Astrocyte of the cerebellum (primary cell): ENCODE measurements at regions not wholly inside any gene's neighbourhood (a gene's known extent, or its start where the extent isn't known, plus 50 kb on each side); places are given as distances from the start of the nearest gene placed in this dataset.

ENCODE experiments used
- DNase-seq: peaks from one replicate; pipeline ENCODE4 v3.0.0-alpha.2; 2011; ENCODE audit warnings: low read depth
- H3K4me3 ChIP-seq: 2 replicates; pipeline ENCODE4 v1.5.1; 2011; ENCODE audit warnings: mild to moderate bottlenecking, low read depth, low read length, moderate library complexity
- CTCF ChIP-seq: IDR thresholded peaks from 2 replicates; pipeline ENCODE4 v1.5.1; 2012; ENCODE audit warnings: low read length, low read depth, moderate library complexity, mild to moderate bottlenecking; ENCODE audit errors: missing control alignments
- in situ Hi-C: cut with HindIII; loops from 2 replicates; pipeline ENCODE4 v1.10.0; 2017; ENCODE audit warnings: low sequenced_read_pairs

GRCh38 chrX:124224528-124224927 lies 107.9 kb upstream of the TEX13D start:
- DNase-seq, result no peak
- no peak overlapping the region for H3K4me3 ChIP-seq
- TF ChIP-seq CTCF, result no peak
- in situ Hi-C loops, result no loop called here

- in situ Hi-C loops, result no loop called here
- no peak for DNase-seq
- no peak overlapping the region for H3K4me3 ChIP-seq
- TF ChIP-seq CTCF, result no peak
Measured at GRCh38 chrX:124226129-124226528, 106.3 kb upstream of the TEX13D start.

- in situ Hi-C loops, result no loop called here
- DNase-seq, result no peak
- no peak overlapping the region for H3K4me3 ChIP-seq
- TF ChIP-seq CTCF, result no peak
Measured at GRCh38 chrX:124228849-124229248, 103.6 kb upstream of the TEX13D start.

GRCh38 chrX:124229374-124229773 lies 103.1 kb upstream of the TEX13D start:
- DNase-seq, result no peak
- in situ Hi-C loops, result no loop called here
- TF ChIP-seq CTCF, result no peak
- H3K4me3 ChIP-seq, result no peak overlapping the region

GRCh38 chrX:124230655-124231450 lies 101.6 kb upstream of the TEX13D start:
- no peak overlapping the region for H3K4me3 ChIP-seq
- no peak for DNase-seq
- TF ChIP-seq CTCF, result no peak
- in situ Hi-C loops, result no loop called here

- in situ Hi-C loops, result no loop called here
- TF ChIP-seq CTCF, result no peak
- no peak overlapping the region for H3K4me3 ChIP-seq
- DNase-seq, result no peak
Measured at GRCh38 chrX:124231451-124231759, 101.1 kb upstream of the TEX13D start.
